HCT116 (cell line): ENCODE measurements at regions not wholly inside any gene's neighbourhood (a gene's known extent, or its start where the extent isn't known, plus 50 kb on each side); places are given as distances from the start of the nearest gene placed in this dataset.

ENCODE experiments used
- ATAC-seq: fragments of 200-7000 bp; cut with Tn5 transposase; 2 replicates; pipeline ENCODE4 v1.9.1; 2020; ENCODE audit warnings: mild to moderate bottlenecking, moderate library complexity
- BruUV-seq: library from RNA; stranded (reverse); fragments of 400-500 nt; replicated peaks from 2 replicates; lab custom pipeline; 2021; lab: Mats Ljungman, UMichigan
- CTCF ChIA-PET: fragments of 300-600 bp; sonication (Branson Sonifier 250); formaldehyde crosslinking; loops from one replicate; lab custom pipeline; 2021; ENCODE audit warnings: antibody characterized with exemption; lab: Charles Lee
- POLR2A ChIA-PET: fragments of 300-600, 350-600 bp; sonication (Branson Sonifier 250); formaldehyde crosslinking; loops from one replicate; lab custom pipeline; 2021; ENCODE audit warnings: antibody characterized with exemption; lab: Charles Lee
- RAD21 ChIA-PET, 2 experiments: fragments of 300-600 bp; sonication (Branson Sonifier 250); formaldehyde crosslinking; loops; one replicate each; lab custom pipeline; 2023; ENCODE audit warnings: low total read pairs in 2 of 2; ENCODE audit not compliant: uncharacterized antibody in 2 of 2, unreplicated experiment in 2 of 2, low non-redundant PET in 1 of 2; lab: Charles Lee
- DNase-seq: peaks from one replicate; pipeline ENCODE4 v3.0.0-alpha.2; 2010; ENCODE audit warnings: low read depth, low spot score
- H2AFZ ChIP-seq: fragments of 200-600 bp; shearing (Covaris generic), sonication (generic); 2 replicates; pipeline ENCODE4 v1.6.1; 2017; ENCODE audit warnings: low read depth, mixed run types, mixed read lengths, antibody characterized with exemption, low read length; ENCODE audit not compliant: poor library complexity, severe bottlenecking
- H3K27ac ChIP-seq: 2 replicates; pipeline ENCODE4 v1.5.1; 2012; ENCODE audit warnings: low read depth, low read length
- H3K27me3 ChIP-seq: fragments of 200-600 bp; sonication (generic); 2 replicates; pipeline ENCODE4 v1.6.1; 2016; ENCODE audit warnings: mixed run types, low read length, mixed read lengths; ENCODE audit not compliant: insufficient read depth
- H3K36me3 ChIP-seq, 2 experiments: fragments of 200-500 bp in 1 of 2; fragments of 200-600 bp in 1 of 2; sonication (Bioruptor generic) in 1 of 2; sonication (generic) in 1 of 2; 2 replicates each; pipeline versions ENCODE4 v1.5.1 to v1.6.1; 2014 to 2016; ENCODE audit warnings: low read length in 2 of 2, inconsistent platforms in 1 of 2, mixed read lengths in 1 of 2, mixed run types in 1 of 2; ENCODE audit not compliant: insufficient read depth in 2 of 2, control insufficient read depth in 1 of 2
- H3K4me1 ChIP-seq, 2 experiments: fragments of 200-600 bp in 1 of 2; sonication (generic) in 1 of 2; 2 replicates each; pipeline versions ENCODE4 v1.5.1 to v1.6.1; 2012 to 2017; ENCODE audit warnings: low read length in 2 of 2, inconsistent platforms in 1 of 2, mild to moderate bottlenecking in 1 of 2, mixed read lengths in 1 of 2, mixed run types in 1 of 2, moderate library complexity in 1 of 2; ENCODE audit not compliant: insufficient read depth in 2 of 2, control insufficient read depth in 1 of 2
- H3K4me2 ChIP-seq: fragments of 200-600 bp; sonication (generic); 2 replicates; pipeline ENCODE4 v1.6.1; 2017; ENCODE audit warnings: mixed run types, low read length, mixed read lengths
- H3K4me3 ChIP-seq, 2 experiments: fragments of 200-600 bp in 1 of 2; sonication (generic) in 1 of 2; replicated peaks in 1 of 2; 2 replicates each; pipeline ENCODE4 v1.5.1; 2011 to 2016; ENCODE audit warnings: low read length in 2 of 2, control low read depth in 1 of 2, low read depth in 1 of 2, mild to moderate bottlenecking in 1 of 2, mixed read lengths in 1 of 2, mixed run types in 1 of 2
- H3K79me2 ChIP-seq: fragments of 200-600 bp; sonication (generic); 2 replicates; pipeline ENCODE4 v1.6.1; 2017; ENCODE audit warnings: mild to moderate bottlenecking, mixed run types, low read length, moderate library complexity, mixed read lengths; ENCODE audit not compliant: insufficient read depth
- H3K9ac ChIP-seq: fragments of 200-600 bp; sonication (generic); 2 replicates; pipeline ENCODE4 v1.6.1; 2016; ENCODE audit warnings: low read length, mixed read lengths
- H3K9me2 ChIP-seq: fragments of 200-600 bp; sonication (generic), shearing (Covaris generic); 2 replicates; pipeline ENCODE4 v1.6.1; 2017; ENCODE audit warnings: mixed run types, mild to moderate bottlenecking, moderate library complexity; ENCODE audit not compliant: insufficient read depth
- H3K9me3 ChIP-seq, 2 experiments: fragments of 200-500 bp in 1 of 2; fragments of 200-600 bp in 1 of 2; sonication (Bioruptor generic) in 1 of 2; sonication (generic) in 1 of 2; 2 replicates each; pipeline ENCODE4 v1.6.1; 2014 to 2017; ENCODE audit warnings: low read length in 2 of 2, mixed read lengths in 2 of 2, inconsistent platforms in 1 of 2, low read depth in 1 of 2, mild to moderate bottlenecking in 1 of 2, mixed run types in 1 of 2, moderate library complexity in 1 of 2; ENCODE audit not compliant: control insufficient read depth in 1 of 2, insufficient read depth in 1 of 2
- H4K20me1 ChIP-seq: fragments of 200-600 bp; sonication (generic), shearing (Covaris generic); 2 replicates; pipeline ENCODE4 v1.6.1; 2017; ENCODE audit warnings: mixed run types, mild to moderate bottlenecking, moderate library complexity; ENCODE audit not compliant: insufficient read depth
- ATF3 ChIP-seq: IDR thresholded peaks from 2 replicates; pipeline ENCODE4 v1.6.1; 2012
- CBX3 ChIP-seq: IDR thresholded peaks from 2 replicates; pipeline ENCODE4 v1.6.1; 2012; ENCODE audit warnings: low read depth
- CEBPB ChIP-seq: IDR thresholded peaks from 2 replicates; pipeline ENCODE4 v1.6.1; 2012; ENCODE audit warnings: low read depth
- EGR1 ChIP-seq: IDR thresholded peaks from 2 replicates; pipeline ENCODE4 v1.6.1; 2012; ENCODE audit warnings: low read depth
- EZH2 ChIP-seq: fragments of 200-600 bp; sonication (generic); IDR thresholded peaks from 2 replicates; pipeline ENCODE4 v1.6.1; 2017; ENCODE audit warnings: antibody characterized with exemption, mixed run types
- EZH2phosphoT487 ChIP-seq: fragments of 200-600 bp; IDR thresholded peaks from 2 replicates; pipeline ENCODE4 v1.6.1; 2018; ENCODE audit warnings: antibody characterized with exemption, borderline replicate concordance
- POLR2A ChIP-seq: IDR thresholded peaks from 2 replicates; pipeline ENCODE4 v1.7.0; 2011; ENCODE audit warnings: borderline replicate concordance; ENCODE audit not compliant: insufficient read depth, insufficient read length; ENCODE audit errors: extremely low read depth
- RAD21 ChIP-seq: IDR thresholded peaks from 2 replicates; pipeline ENCODE4 v1.6.1; 2012; ENCODE audit warnings: low read depth, mild to moderate bottlenecking
- REST ChIP-seq: IDR thresholded peaks from 2 replicates; pipeline ENCODE4 v1.6.1; 2012; ENCODE audit warnings: low read depth
- SIN3A ChIP-seq: IDR thresholded peaks from 2 replicates; pipeline ENCODE4 v1.6.1; 2012; ENCODE audit warnings: low read depth
- SRF ChIP-seq: IDR thresholded peaks from 2 replicates; pipeline ENCODE4 v1.6.1; 2012; ENCODE audit warnings: low read depth
- TCF7L2 ChIP-seq: IDR thresholded peaks from 2 replicates; pipeline ENCODE4 v1.7.0; 2011; ENCODE audit warnings: borderline replicate concordance, inconsistent platforms; ENCODE audit not compliant: insufficient read depth, insufficient read length; ENCODE audit errors: extremely low read depth
- YY1 ChIP-seq: IDR thresholded peaks from 2 replicates; pipeline ENCODE4 v1.6.1; 2011; ENCODE audit warnings: low read length, low read depth, moderate library complexity, mild to moderate bottlenecking; ENCODE audit not compliant: insufficient replicate concordance; ENCODE audit errors: extremely low read depth
- ZNF274 ChIP-seq: fragments of 200-500 bp; sonication (Bioruptor generic); IDR thresholded peaks from 2 replicates; pipeline ENCODE4 v1.6.1; 2014; ENCODE audit warnings: mild to moderate bottlenecking, low read depth, low read length, inconsistent platforms
- intact Hi-C: fragments of 100-400 bp; cut with micrococcal nuclease; formaldehyde crosslinking; loops from 2 replicates; pipeline ENCODE4 v1.10.0; 2022

GRCh38 chr5:135745897-135746500, 88.5 kb upstream of the SLC25A48 start:
- H3K9ac ChIP-seq, result no peak overlapping the region
- no peak overlapping the region for H3K27ac ChIP-seq
- ChIA-PET POLR2A (no interaction called here), CTCF (no interaction called here), RAD21 (no interaction called here)
- no peaks in the 10 kb centered on the region for H3K79me2 ChIP-seq
- no peak overlapping the region for H2AFZ ChIP-seq
- ATAC-seq, result peak; percentile 83
- DNase-seq, result no peak
- no peaks in the 10 kb centered on the region for H3K9me3 ChIP-seq
- intact Hi-C loops, result no loop called here
- no peaks in the 10 kb centered on the region for H3K36me3 ChIP-seq
- no TSS peak for BruUV-seq
- H3K4me1 ChIP-seq, result no peaks in the 10 kb centered on the region
- H4K20me1 ChIP-seq, result no peaks in the 10 kb centered on the region
- TF ChIP-seq ZNF274 (no peak), SIN3A (no peak), TCF7L2 (no peak), SRF (no peak), EGR1 (no peak)
- H3K9me2 ChIP-seq, result no peaks in the 10 kb centered on the region
- no peak overlapping the region for H3K4me2 ChIP-seq
- H3K27me3 ChIP-seq, result no peaks in the 10 kb centered on the region
- no peak overlapping the region for H3K4me3 ChIP-seq

DNA sequence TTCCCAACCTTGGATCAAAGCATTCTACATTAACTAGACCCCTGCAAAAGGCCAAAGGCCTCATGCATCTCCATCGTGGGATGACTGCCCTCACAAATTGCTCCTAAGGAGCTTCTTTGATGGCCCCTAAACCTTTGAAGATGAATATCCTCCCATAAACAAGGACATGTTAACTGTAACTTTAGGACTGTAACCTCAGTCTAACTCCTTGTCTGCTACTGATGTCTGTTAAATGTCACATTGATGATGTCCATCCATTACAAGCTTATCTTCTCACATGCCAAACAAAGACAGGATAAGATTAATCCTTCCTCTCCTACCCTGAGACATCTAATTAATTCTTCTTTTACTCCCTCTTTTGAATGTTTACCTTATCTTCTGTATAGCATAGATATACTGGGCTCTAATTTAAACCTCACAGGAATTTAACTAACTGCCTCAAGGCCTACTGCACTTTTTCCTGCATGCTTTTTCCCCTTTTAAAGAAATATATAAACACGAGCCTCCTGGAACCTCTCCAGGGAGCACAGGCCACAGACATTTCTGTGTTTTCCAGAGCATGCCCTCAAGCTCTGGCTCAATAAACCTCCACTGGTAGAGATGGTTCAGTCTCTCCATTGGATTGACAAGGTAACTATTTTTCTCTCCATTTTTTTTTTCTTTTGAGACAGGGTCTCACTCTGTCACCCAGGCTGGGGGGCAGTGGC, 90.6 kb upstream of the SLC25A48 start:
- H3K4me1 ChIP-seq, result no peaks in the 10 kb centered on the region
- H3K79me2 ChIP-seq, result no peaks in the 10 kb centered on the region
- intact Hi-C loops, result no loop called here
- H4K20me1 ChIP-seq, result no peaks in the 10 kb centered on the region
- H3K9me3 ChIP-seq, result no peaks in the 10 kb centered on the region
- RAD21 ChIA-PET, result no interaction called here
- BruUV-seq, result no TSS peak
- H3K9ac ChIP-seq, result no peak overlapping the region
- H3K36me3 ChIP-seq, result no peaks in the 10 kb centered on the region
- H2AFZ ChIP-seq, result no peak overlapping the region
- H3K27me3 ChIP-seq, result no peaks in the 10 kb centered on the region
- CTCF ChIA-PET, result no interaction called here
- no peaks in the 10 kb centered on the region for H3K9me2 ChIP-seq
- no peak for DNase-seq
- no peak overlapping the region for H3K4me2 ChIP-seq
- H3K4me3 ChIP-seq, result no peak overlapping the region
- ATAC-seq, result no peak
- no peak overlapping the region for H3K27ac ChIP-seq
- POLR2A ChIA-PET, result no interaction called here
- TF ChIP-seq YY1 (no peak), CBX3 (no peak), CEBPB (no peak), RAD21 (no peak), EGR1 (no peak), SRF (no peak), ATF3 (no peak), POLR2A (no peak), EZH2phosphoT487 (no peak), SIN3A (no peak), REST (no peak), EZH2 (no peak)
